GM12878 (cell line): ENCODE measurements at regions not wholly inside any gene's neighbourhood (a gene's known extent, or its start where the extent isn't known, plus 50 kb on each side); places are given as distances from the start of the nearest gene placed in this dataset.
A peak's percentile ranks its signal among the peaks of the same experiment; 100 is the strongest.

Experiments
- ATAC-seq: fragments of 200-7000 bp; cut with Tn5 transposase; 3 replicates; pipeline ENCODE4 v1.9.1; 2020; ENCODE audit warnings: mild to moderate bottlenecking, moderate library complexity
- BruUV-seq: library from RNA; stranded (reverse); fragments of 400-500 nt; replicated peaks from 2 replicates; lab custom pipeline; 2021; lab: Mats Ljungman, UMichigan
- CTCF ChIA-PET: fragments of 300-600 bp; sonication (Branson Sonifier 250); formaldehyde crosslinking; extraction: SDS; loops from one replicate; lab custom pipeline; 2021; ENCODE audit warnings: inconsistent platforms; lab: Yijun Ruan, JAX
- POLR2A ChIA-PET: fragments of 350-600 bp; formaldehyde crosslinking; extraction: SDS; loops from one replicate; lab custom pipeline; 2021; ENCODE audit warnings: inconsistent platforms; lab: Charles Lee
- RAD21 ChIA-PET: fragments of 300-600 bp; sonication (Branson Sonifier 250); formaldehyde crosslinking; loops from one replicate; lab custom pipeline; 2023; ENCODE audit warnings: antibody characterized with exemption; ENCODE audit not compliant: unreplicated experiment; lab: Charles Lee
- SMC1A ChIA-PET: fragments of 300-600 bp; sonication (Branson Sonifier 250); formaldehyde crosslinking; loops from one replicate; lab custom pipeline; 2023; ENCODE audit not compliant: unreplicated experiment, uncharacterized antibody; lab: Charles Lee
- DNase-seq: peaks from one replicate; pipeline ENCODE4 v3.0.0-alpha.2; 2011; ENCODE audit warnings: low read depth, low spot score
- FAIRE-seq: peaks from 3 replicates; lab custom pipeline; 2011; peaks lifted over from hg19 to GRCh38; lab: Jason Lieb, UNC
- H2AFZ ChIP-seq: 2 replicates; pipeline ENCODE4 v1.6.0; 2011; ENCODE audit warnings: low read depth, low read length, control low read depth; ENCODE audit not compliant: control insufficient read depth
- H3K27ac ChIP-seq: 2 replicates; pipeline ENCODE4 v1.5.1; 2011; ENCODE audit warnings: control low read depth; ENCODE audit not compliant: control insufficient read depth, insufficient read depth
- H3K27me3 ChIP-seq, 2 experiments: replicated peaks in 1 of 2; 2 replicates each; pipeline versions ENCODE4 v1.6.0 to v1.6.1; 2011; ENCODE audit warnings: low read length in 1 of 2; ENCODE audit not compliant: control insufficient read depth in 2 of 2, insufficient read depth in 2 of 2
- H3K36me3 ChIP-seq, 2 experiments: 2 replicates each; pipeline ENCODE4 v1.5.1; 2011; ENCODE audit warnings: low read length in 1 of 2; ENCODE audit not compliant: control insufficient read depth in 2 of 2, insufficient read depth in 2 of 2
- H3K4me1 ChIP-seq: 2 replicates; pipeline ENCODE4 v1.6.1; 2011; ENCODE audit warnings: mild to moderate bottlenecking, low read length, moderate library complexity, mixed read lengths; ENCODE audit not compliant: control insufficient read depth, insufficient read depth
- H3K4me2 ChIP-seq: 2 replicates; pipeline ENCODE4 v1.6.0; 2011; ENCODE audit warnings: control low read depth; ENCODE audit not compliant: control insufficient read depth, insufficient read depth
- H3K4me3 ChIP-seq: fragments of 200-600 bp; sonication (generic); 2 replicates; pipeline ENCODE4 v1.5.1; 2016
- H3K79me2 ChIP-seq: 2 replicates; pipeline ENCODE4 v1.6.0; 2011; ENCODE audit warnings: low read length; ENCODE audit not compliant: control insufficient read depth, insufficient read depth
- H3K9ac ChIP-seq: 2 replicates; pipeline ENCODE4 v1.8.0; 2011; ENCODE audit warnings: low read length, control low read depth, mixed read lengths; ENCODE audit not compliant: control insufficient read depth, insufficient read depth
- H3K9me3 ChIP-seq: replicated peaks from 3 replicates; pipeline ENCODE4 v1.5.1; 2011; ENCODE audit warnings: mild to moderate bottlenecking, low read length; ENCODE audit not compliant: control insufficient read depth, insufficient read depth
- H4K20me1 ChIP-seq: 2 replicates; pipeline ENCODE4 v1.6.0; 2011; ENCODE audit not compliant: control insufficient read depth, insufficient read depth
- ATF7 ChIP-seq: fragments of 450-650 bp; IDR thresholded peaks from 2 replicates; pipeline ENCODE4 v1.6.1; 2016; ENCODE audit warnings: low read depth, mild to moderate bottlenecking
- BRCA1 ChIP-seq: IDR thresholded peaks from 2 replicates; pipeline ENCODE4 v1.6.1; 2011; ENCODE audit warnings: low read depth, low read length, improper control_type of control experiment
- CREB1 ChIP-seq: IDR thresholded peaks from 2 replicates; pipeline ENCODE4 v1.6.1; 2012; ENCODE audit warnings: low read depth, mild to moderate bottlenecking, inconsistent platforms
- E2F4 ChIP-seq: IDR thresholded peaks from 2 replicates; pipeline ENCODE4 v1.6.1; 2012; ENCODE audit warnings: low read depth, low read length, improper control_type of control experiment
- HDGF ChIP-seq: fragments of 450-650 bp; IDR thresholded peaks from 2 replicates; pipeline ENCODE4 v1.6.1; 2016; ENCODE audit warnings: antibody characterized with exemption
- IKZF1 ChIP-seq: fragments of 450-650 bp; conservative IDR thresholded peaks from 2 replicates; pipeline ENCODE4 v1.6.1; 2017; ENCODE audit warnings: antibody characterized with exemption, mild to moderate bottlenecking
- MYB ChIP-seq: fragments of 150-350 bp; IDR thresholded peaks from 2 replicates; pipeline ENCODE4 v1.6.1; 2014; ENCODE audit warnings: mild to moderate bottlenecking, low read depth, low read length, borderline replicate concordance
- NKRF ChIP-seq: fragments of 450-650 bp; conservative IDR thresholded peaks from 2 replicates; pipeline ENCODE4 v1.6.1; 2017; ENCODE audit warnings: mild to moderate bottlenecking, moderate library complexity
- RB1 ChIP-seq: fragments of 450-650 bp; formaldehyde crosslinking; IDR thresholded peaks from 2 replicates; pipeline ENCODE4 v1.6.1; 2017; ENCODE audit warnings: mild to moderate bottlenecking, borderline replicate concordance
- REST ChIP-seq: IDR thresholded peaks from 2 replicates; pipeline ENCODE4 v1.6.1; 2012; ENCODE audit warnings: mild to moderate bottlenecking, low read depth, low read length
- SIX5 ChIP-seq: IDR thresholded peaks from 2 replicates; pipeline ENCODE4 v1.6.1; 2011; ENCODE audit warnings: mild to moderate bottlenecking, low read depth, low read length, moderate library complexity; ENCODE audit not compliant: severe bottlenecking
- SKIL ChIP-seq: fragments of 450-650 bp; IDR thresholded peaks from 2 replicates; pipeline ENCODE4 v1.6.1; 2017; ENCODE audit warnings: mild to moderate bottlenecking, low read depth, inconsistent platforms; ENCODE audit not compliant: poor library complexity, severe bottlenecking
- SMARCA5 ChIP-seq: fragments of 450-650 bp; IDR thresholded peaks from 2 replicates; pipeline ENCODE4 v1.6.1; 2017; ENCODE audit warnings: mild to moderate bottlenecking
- SUZ12 ChIP-seq: fragments of 200-600 bp; sonication (generic); IDR thresholded peaks from one replicate; pipeline ENCODE4 v1.6.1; 2018; ENCODE audit warnings: antibody characterized with exemption, mild to moderate bottlenecking; ENCODE audit not compliant: unreplicated experiment
- YY1 ChIP-seq: IDR thresholded peaks from 2 replicates; pipeline ENCODE4 v1.6.1; 2011; ENCODE audit warnings: low read depth, mild to moderate bottlenecking, low read length
- WGBS: methylation state at CpG from one replicate; pipeline ENCODE4 v1.1.6; 2016; ENCODE audit warnings: low lambda C conversion rate; ENCODE audit not compliant: insufficient replicate concordance, insufficient coverage; ENCODE audit errors: missing lambda C conversion rate; 5-methylcytosine and 5-hydroxymethylcytosine counted together
- in situ Hi-C: fragments of 300-500 bp; cut with MboI; formaldehyde crosslinking; loops from 9 replicates; pipeline ENCODE4 v1.14.3; 2018; ENCODE audit warnings: mixed read lengths
- intact Hi-C: fragments of 100-400 bp; cut with micrococcal nuclease; formaldehyde crosslinking; loops from one replicate; pipeline ENCODE4 v1.14.2; 2022; ENCODE audit not compliant: unreplicated experiment

GRCh38 chr7:89621925-89622641, 532.2 kb upstream of the STEAP1 start:
- no peak overlapping the region for H3K4me3 ChIP-seq
- no peak for FAIRE-seq
- 7% methylated on average over 4 of the region's 4 CpGs for WGBS
- RAD21 ChIA-PET, result interaction anchor here (0.8 to 1.6 kb wide), 6 partner anchors 594 to 1379 kb away, joined by 3 to 4 read pairs (median 3); no protein-coding TSS in a partner anchor
- no peak overlapping the region for H3K9ac ChIP-seq
- intact Hi-C loops (loop anchor here (2.0 to 10.0 kb wide), 5 partner anchors 657 to 1380 kb away; partner anchors contain the start of gene TEX47), in situ Hi-C loops (loop anchor here (5.0 to 10.0 kb wide), 2 partner anchors 1075 to 1377 kb away; no protein-coding TSS in a partner anchor)
- no peak overlapping the region for H3K4me2 ChIP-seq
- H3K9me3 ChIP-seq, result no peaks in the 10 kb centered on the region
- no peaks in the 10 kb centered on the region for H3K79me2 ChIP-seq
- H3K4me1 ChIP-seq, result no peaks in the 10 kb centered on the region
- H2AFZ ChIP-seq, result no peak overlapping the region
- SMC1A ChIA-PET, result interaction anchor here (0.7 to 2.6 kb wide), 6 partner anchors 8 to 1379 kb away, joined by 3 to 13 read pairs (median 4); no protein-coding TSS in a partner anchor
- no peak for DNase-seq
- peak; percentile 18; the same call in 1 of the 3 replicates for ATAC-seq
- H3K36me3 ChIP-seq, result no peaks in the 10 kb centered on the region
- H4K20me1 ChIP-seq, result no peaks in the 10 kb centered on the region
- H3K27ac ChIP-seq, result no peak overlapping the region
- POLR2A ChIA-PET, result interaction anchor here (0.6 kb wide), 1 partner anchor 502 kb away, joined by 3 read pairs; no protein-coding TSS in a partner anchor
- H3K27me3 ChIP-seq, result no peaks in the 10 kb centered on the region
- no TSS peak for BruUV-seq
- CTCF ChIA-PET, result interaction anchor here (0.6 to 3.0 kb wide), 22 partner anchors 8 to 1379 kb away, joined by 3 to 38 read pairs (median 4); no protein-coding TSS in a partner anchor
- no peak for TF ChIP-seq SUZ12
- no peak for TF ChIP-seq SKIL
- no peak for TF ChIP-seq MYB
- no peak for TF ChIP-seq SMARCA5
- TF ChIP-seq CREB1, result no peak
- no peak for TF ChIP-seq REST
- TF ChIP-seq ATF7, result no peak
- TF ChIP-seq YY1, result no peak
- TF ChIP-seq RB1, result no peak
- no peak for TF ChIP-seq E2F4
- no peak for TF ChIP-seq BRCA1
- no peak for TF ChIP-seq IKZF1
- TF ChIP-seq NKRF, result no peak
- TF ChIP-seq SIX5, result no peak
- no peak for TF ChIP-seq HDGF
